GM19395 (cell line): ENCODE measurements at regions not wholly inside any gene's neighbourhood (a gene's known extent, or its start where the extent isn't known, plus 50 kb on each side); places are given as distances from the start of the nearest gene placed in this dataset.
"Not testable (repeated sequence)": the region's sequence is repeated elsewhere in the genome, so short reads cannot be mapped to it uniquely, and the experiment has no call there.

ENCODE experiments used
- ATAC-seq: cut with Tn5 transposase; IDR thresholded peaks from one replicate; pipeline ENCODE4 v1.9.1; 2021; ENCODE audit warnings: mild to moderate bottlenecking, moderate library complexity; ENCODE audit not compliant: unreplicated experiment

DNA sequence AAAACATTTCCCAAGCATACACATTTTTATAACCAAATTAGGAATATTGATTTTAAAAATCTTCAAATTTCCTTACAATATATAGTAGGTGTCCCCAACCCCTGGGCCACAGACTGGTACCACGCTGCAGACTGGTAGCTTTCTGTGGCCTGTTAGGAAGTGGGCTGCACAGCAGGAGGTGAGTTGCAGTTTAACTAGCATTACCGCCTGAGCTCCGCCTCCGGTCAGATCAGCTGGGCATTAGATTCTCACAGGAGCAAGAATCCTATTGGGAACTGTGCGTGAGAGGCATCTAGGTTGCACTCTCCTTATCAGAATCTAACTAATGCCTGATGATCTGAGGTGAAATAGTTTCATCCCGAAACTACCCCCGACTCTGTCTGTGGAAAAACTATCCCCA is 62.1 kb downstream of the ZWINT start:
- no peak for ATAC-seq

DNA sequence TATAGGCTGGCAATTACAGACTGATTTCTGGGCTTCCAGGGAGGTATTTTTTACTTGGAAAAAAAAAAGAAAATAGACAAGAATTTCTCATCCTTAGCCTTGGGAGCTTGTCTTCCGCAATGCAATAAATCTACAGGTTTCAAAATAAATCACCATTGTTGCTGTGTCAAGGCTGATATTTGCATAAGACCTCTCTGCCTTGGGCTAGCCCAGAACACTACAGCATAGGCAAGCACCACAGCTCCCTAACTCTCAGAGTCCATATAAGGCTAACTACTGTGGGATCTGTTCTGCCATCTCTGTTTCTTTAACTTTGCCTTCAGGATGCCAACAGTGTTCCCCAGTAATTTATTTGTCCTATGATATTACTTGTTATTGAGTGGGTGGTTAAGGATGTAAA is 64.4 kb downstream of the ZWINT start:
- ATAC-seq, result no peak

DNA sequence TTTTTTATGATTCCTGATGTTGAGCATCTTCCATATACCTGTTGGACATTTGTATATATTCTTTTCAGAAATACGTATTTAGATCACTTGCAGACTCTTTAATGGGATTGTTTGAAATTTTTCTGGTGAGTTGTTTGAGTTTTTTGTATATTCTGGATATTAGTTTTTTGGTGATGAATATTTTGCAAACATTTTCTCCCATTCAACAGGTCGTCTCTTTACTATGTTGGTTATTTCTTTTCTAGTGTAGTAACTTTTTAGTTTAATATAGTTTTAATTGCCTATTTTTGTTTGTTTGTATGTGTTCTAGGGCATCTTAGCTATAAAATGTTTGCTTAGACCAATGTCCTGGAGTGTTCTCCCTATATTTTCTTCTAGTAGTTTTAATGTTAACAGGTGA is 72.7 kb downstream of the ZWINT start:
- no peak for ATAC-seq

DNA sequence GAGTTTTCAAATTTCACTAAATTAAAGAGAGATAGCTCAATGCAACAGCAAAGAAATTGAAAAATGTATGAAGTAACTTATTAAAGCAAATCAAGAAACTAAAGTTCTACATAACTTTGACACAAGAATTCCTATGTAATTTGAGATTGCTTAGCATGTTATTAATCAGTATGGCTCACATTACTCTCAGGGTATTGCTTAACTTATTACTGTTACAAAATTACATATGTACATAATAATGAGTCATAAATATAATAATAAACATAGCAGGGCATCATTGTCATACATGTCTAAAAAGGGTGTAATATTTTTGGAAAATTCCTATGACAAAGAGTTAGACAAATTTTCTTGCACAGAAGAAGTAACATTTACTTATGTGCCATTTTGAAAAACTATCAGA is 75.0 kb downstream of the ZWINT start:
- ATAC-seq, result no peak

DNA sequence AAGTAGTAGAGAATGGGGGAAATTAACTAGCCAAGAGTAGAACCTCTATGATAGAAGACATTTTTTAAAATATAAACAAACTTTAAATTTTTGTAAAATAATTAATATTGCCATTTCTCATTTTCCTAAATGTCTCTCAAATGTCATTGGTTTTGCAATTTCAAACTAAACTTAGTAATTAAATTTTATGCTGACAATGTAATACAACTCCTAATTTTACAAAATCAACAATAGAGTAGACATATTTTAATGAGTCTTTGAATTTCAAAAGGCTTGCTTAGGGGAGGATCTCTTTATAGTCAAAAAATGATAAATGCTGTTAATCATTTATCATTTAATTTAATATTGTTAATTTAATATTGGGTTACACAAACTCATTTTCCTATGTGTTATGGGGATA is 81.8 kb downstream of the ZWINT start:
- ATAC-seq, result no peak

DNA sequence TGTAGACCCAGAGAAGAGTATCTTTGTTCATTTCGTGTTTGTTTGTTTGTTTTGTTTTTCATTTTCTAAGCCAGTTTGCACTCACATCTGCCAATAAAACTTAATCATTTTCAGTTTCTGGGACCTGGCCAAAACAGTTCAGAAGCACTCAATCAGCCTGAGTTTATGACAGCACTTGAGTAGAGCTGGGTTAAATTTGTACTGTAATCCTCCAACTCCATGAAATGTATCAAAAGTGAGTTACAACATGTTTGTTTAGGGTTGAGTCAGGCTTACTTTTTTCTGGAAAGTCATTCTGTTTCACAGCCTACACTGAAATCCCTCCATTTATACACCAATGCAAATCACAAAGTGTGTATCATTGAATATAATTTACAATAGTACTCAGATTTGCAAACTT is 91.9 kb downstream of the ZWINT start:
- no peak for ATAC-seq

DNA sequence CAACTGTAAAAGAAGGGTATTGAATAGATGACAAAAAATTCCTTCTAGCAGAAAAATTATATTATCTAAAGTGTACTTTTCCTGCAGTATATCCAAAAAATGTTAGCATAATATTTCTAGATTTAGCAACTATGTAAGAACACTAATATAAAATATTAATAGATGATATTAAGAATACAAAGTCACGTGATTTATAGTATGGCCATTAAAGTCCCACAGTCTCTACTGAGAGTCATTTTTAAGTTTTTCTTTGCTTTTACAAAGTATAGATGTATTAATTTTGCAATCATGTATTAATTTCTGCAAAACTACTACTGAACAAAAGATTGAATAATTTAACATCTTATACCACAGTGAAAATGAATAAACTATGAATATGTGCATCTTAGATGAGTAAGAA is 94.9 kb downstream of the ZWINT start:
- ATAC-seq, result no peak

DNA sequence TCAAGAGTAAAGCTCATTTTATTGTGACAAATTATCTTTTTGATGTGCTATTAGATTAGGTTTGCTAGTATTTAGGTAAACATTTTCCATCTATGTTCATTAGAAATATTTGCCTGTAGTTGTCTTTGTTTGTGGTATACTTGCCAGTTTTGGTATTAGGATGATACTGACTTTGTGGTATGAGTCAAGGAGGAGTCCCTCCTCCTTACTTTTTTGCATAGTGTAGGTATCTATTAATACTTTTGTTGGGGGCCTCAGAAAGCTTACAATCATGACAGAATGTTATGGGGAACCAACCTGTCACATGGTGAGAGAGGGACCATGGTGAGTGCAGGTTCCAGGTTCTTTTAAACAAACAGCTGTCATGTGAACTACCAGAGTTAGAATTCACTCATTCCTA is 102.1 kb downstream of the ZWINT start:
- no peak for ATAC-seq

DNA sequence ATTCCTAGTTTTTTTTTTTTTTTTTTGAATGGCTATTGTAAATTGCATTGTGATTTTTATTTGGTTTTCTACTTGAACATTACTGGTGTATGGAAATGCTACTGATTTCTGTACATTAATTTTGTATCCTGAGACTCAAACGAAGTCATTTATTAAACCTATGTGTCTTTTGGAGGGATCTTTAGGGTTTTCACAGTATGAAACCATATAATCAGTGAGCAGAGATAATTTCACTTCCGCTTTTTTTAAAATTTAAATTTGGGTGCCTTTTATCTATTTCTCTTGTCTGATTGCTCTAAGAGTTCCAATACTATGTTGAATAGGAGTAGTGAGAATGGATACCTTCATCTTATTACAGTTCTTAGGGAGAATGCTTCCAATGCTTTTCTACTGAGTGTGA is 102.7 kb downstream of the ZWINT start:
- ATAC-seq, result no peak

DNA sequence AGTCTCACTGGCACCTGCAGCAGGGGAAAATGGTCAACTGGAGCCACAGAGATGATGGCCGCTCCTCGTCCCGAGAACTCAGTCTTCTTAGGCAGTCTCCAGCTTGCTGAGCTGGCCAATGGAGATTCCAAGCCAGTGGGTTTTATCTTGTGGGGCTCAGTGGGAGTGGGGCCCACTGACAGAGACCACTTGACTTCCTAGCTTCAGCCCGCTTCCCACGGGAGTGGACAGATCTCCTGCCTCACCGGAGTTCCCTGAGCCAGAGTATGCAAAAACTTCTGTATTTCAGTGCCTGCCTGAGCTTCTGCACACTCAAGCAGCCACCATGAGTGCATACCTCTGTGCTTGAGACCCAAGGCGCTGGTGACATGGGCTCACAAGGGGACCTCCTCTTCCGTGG is 105.8 kb downstream of the ZWINT start:
- no peak for ATAC-seq

DNA sequence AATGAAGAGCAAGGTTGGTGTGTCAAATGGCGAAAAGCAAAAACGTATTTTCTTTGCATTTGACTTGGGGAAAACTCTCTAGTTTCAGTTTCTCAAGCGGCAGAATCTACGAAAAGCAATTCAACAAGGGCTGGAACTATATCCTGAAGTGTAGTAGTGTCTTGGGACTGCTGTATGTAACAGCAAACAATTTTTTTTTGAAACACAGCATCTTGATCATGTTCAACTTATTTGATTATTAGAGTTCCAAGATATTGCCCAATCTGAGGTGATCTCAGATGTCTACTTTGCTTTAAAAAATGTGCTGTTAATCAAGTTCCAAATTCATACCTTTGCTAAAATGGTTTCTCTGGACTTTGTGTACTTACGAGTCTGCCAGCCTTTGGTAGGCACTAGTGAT is 120.6 kb downstream of the ZWINT start:
- ATAC-seq, result no peak

DNA sequence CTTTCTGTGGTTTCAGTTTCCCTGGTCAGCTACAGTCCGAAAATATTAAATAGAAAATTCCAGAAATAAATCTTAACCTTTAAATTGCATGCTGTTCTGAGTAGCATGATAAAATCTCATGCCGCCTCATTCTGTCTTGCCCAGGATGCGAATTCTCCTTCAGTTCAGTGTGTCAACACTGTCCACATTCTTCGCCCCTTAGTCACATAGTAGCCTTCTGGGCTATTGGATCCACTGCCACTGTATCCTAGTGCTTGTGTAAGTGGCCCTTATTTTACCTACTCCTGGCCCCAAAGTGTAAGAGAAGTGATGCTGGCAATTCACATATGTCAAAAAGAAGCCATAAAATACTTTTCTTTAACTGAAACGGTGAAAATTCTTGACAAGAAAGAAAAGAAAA is 129.6 kb downstream of the ZWINT start:
- ATAC-seq, result no peak

DNA sequence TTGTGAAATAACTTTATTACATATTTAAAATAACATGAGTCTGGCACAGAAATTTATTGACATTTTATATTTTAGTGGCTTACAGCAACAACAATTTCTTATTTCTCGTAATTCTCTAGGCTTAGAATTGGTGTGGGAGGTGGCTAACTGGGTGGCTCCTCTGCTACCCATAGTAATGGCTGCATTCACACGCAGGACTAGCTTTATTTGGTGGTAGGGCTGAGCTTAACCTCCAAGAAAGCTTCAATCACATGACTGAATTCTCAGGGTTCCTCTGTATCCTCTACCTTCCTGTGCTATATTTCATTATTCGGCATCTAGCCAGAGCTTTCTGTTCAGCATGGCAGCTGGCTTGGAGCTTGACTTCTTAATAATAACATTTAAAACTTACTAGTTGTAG is 138.8 kb downstream of the ZWINT start:
- ATAC-seq, result no peak

DNA sequence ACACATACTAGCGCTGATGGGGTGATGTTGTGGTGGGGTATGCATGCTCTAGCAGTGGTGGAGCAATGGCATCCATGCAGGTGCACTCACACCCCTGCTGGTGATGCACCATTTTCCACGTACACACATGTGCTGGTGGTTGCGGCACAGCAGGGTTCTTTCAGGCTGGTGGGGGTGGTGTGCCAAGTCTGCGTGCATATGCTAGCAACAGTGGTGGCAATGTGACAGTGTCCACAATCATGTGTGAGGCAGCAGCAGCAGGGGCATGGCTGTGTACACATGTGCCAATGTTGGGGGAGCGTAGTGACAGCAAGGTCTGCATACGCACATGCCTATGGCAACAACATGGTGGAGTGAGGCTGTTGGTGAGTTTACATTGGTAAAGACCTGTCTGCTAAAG is 148.1 kb downstream of the ZWINT start:
- no peak for ATAC-seq

DNA sequence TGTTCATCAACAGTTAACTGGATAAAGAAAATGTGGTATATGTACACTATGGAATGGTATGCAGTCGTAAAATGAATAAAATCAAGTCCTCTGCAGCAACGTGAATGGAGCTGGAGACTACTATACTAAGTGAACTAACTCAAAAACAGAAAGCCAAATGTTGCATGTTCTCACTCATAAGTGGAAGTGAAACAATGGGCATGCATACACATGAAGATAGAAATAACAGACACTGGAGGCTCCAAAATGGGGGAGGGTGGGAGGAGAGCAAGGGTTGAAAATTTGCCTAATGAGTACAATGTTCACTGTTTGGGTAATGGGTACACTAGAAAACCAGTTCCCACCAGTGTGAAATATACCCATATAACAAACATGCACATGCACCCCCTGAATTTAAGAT is 179.5 kb downstream of the ZWINT start:
- peak; percentile 72 for ATAC-seq

DNA sequence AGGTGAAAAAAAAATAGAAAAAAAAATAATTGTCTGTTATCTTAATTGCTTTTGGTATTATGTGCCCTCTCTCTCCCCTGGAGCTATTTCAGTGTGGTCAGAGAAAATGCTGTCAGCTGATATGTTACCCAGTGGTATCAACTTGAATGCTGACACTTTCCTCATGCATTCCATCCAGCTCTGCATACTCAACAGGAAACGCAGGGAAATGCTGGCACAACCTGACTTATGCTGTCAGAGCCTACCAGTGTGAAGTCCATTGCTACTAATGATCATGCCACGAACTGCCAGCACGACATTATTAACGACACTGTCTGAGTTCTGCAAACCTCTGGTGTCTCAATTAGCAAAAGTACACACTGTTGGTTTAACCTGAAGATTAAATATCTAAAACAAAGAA is 182.8 kb downstream of the ZWINT start:
- ATAC-seq, result no peak

DNA sequence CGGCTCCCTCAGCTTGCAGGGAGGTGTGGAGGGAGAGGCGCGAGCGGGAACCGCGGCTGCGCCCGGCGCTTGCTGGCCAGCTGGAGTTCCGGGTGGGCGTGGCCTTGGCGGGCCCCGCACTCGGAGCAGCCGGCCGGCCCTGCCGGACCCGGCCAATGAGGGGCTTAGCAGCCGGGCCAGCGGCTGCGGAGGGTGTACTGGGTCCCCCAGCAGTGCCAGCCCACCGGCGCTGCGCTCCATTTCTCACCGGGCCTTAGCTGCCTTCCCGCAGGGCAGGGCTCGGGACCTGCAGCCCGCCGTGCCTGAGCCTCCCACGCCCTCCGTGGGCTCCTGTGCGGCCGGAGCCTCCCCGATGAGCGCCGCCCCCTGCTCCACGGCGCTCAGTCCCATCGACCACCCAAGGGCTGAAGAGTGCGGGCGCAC is 206.0 kb downstream of the ZWINT start:
- ATAC-seq, result not testable (repeated sequence)

DNA sequence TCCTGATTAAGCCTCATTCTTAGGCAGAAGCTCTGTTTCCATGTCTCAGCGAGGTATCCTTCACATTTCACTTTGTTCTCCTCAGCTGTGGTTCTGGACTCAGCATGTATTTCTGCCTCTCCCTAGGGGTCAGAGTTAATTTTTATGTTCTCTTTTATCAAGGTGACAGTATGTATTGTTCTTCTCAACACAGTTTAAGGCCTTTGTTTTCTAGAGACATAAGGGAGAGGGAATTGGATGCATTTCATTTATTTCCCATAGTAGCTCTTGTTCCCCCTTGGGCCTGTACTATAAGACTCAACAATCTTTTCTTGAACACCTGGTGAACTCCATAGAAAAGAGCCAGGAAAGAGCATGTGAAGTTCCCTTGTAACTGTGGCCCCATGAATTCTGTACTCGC is 214.3 kb downstream of the ZWINT start:
- ATAC-seq, result no peak

DNA sequence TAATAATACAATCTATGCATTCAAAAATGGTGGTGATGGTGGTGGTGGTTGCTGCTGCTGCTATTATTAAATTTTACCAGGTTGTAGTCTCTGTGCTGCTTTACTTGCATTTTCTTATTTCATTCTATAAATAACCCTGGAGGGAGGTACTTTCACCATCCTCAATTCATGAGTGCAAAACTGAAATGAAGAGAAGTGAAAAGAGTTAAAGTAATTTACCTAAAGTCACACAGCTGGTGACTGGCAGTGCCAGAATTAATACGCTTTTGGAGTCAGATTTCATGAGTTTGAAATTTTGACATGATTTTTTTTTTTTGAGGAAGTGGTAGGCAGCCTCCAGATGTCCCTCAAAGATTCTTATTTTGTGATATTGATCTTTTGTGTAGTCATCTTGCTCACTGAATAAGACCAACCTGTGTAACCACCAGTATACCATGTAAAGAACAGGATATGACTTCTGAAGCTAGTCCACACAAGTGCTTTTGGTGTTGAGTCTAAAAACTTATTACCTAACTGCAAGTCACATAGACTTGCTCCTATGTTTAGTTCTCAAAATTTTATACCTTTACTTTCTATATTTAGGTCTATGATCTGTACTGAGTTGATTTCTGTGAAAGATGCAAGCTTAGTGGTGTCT is 218.8 kb downstream of the ZWINT start:
- ATAC-seq, result peak; percentile 87

DNA sequence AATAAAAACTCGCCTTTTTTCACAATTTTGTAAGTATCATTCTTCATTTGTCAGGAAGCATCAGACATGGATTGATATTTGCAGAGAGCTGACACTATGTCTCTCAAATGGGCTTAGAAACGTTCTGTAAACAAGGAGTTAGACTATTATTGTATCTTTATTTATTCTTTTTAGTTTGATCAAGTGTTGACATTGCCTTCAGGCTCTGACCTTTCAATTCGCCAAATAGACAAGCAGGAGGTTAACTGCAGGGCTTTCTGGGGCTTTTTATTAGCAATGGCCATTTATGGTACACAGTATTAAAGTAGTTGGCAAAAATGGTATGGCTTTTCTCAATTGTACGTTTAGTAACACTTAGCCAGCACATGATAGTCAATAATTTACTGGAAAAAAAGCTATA is 221.7 kb downstream of the ZWINT start:
- no peak for ATAC-seq

DNA sequence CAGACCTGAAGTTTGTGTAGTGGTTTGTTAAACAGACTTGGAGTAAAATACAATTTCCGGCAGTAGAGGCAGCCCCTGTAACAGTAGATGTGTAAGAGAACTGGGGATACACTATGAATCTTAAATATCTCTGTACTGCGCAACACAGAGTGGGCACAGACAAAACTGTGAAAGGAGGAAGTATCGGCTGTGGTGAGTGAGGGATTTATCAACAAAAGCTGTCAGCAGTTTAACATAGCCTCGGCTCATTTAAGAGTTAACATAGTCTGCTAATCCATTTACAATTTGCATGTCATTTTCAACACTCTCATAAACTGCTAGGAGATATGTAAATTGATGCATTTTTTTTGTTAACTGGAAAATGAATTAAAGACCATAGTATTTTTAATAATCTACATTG is 225.2 kb downstream of the ZWINT start:
- no peak for ATAC-seq

DNA sequence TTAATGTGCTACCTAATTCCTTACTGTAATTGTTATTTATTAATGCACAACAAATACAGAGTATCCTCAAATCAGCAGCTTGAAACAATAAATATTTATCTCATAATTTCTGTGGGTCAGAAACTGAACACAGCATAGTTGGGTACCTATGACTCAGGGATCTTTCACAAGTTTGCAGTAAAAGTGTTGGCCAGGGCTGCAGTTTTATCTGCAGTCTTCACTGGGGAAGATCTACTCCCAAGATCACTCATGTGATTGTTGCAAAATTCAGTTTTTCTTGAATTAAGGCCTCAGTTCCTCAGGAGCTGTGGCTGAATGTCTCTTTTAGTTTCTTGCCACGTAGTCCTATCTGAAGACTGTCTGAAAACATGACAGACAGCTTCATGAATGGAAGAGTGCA is 237.8 kb downstream of the ZWINT start:
- ATAC-seq, result no peak

DNA sequence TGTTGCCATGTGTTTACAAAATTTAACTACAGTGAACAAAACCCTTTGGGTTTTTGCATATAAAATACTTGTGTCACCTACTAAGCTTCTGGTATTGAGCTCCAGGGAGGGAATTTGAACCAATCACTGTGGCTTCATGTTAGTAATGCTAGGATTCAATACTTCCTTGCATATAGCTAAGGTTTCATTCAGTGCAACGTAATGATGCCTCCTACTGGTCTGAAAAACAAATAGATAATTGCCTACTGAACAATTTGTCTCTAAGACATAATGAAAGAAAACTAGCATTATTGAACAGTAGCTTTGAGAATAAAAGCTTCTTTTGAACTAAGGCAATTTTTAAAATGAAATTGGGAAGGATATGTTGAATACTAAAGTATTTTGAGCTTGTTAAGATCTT is 244.4 kb downstream of the ZWINT start:
- ATAC-seq, result no peak

DNA sequence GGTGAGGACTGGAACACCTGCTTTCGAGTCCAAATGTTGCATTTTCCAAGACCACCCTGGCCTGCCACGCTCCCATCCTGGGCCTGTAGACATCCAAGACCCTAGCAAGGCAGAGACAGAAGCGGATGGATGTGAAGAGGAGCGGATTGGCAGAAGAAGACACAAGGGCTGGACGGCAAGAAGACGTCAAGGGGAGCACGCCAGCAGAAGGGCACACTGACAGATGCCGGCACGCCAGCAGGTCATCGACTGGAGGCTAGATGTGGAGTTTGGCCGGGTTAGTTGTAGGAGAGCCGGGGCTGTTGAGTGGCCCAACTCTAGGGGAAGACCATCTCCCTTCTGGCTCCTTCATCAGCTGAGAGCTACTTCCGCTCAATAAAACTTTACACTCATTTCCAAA is 251.6 kb downstream of the ZWINT start:
- no peak for ATAC-seq
